ENCODE measurements at regions not wholly inside any gene's neighbourhood (a gene's known extent, or its start where the extent isn't known, plus 50 kb on each side); places are given as distances from the start of the nearest gene placed in this dataset.

DNA sequence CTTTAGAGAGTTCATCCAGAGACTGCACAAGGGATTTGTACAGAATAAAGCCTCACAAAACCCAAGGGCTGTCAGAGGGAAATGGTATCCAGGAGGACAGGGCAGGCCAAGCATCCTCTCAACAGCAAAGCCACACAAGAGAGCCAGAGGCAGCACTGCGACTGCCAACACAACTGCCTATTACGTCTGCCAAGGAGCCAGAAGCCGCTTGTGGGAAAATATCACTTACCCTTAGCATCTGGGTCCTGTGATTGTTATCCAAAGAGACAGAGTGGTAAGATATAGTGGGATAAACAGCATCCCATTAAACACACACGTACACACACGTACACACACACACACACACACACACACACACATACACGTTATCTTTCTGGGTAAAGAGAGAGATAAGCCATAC is 618.3 kb upstream of the AGTR1 start:
- TF ChIP-seq, protein P1, sequence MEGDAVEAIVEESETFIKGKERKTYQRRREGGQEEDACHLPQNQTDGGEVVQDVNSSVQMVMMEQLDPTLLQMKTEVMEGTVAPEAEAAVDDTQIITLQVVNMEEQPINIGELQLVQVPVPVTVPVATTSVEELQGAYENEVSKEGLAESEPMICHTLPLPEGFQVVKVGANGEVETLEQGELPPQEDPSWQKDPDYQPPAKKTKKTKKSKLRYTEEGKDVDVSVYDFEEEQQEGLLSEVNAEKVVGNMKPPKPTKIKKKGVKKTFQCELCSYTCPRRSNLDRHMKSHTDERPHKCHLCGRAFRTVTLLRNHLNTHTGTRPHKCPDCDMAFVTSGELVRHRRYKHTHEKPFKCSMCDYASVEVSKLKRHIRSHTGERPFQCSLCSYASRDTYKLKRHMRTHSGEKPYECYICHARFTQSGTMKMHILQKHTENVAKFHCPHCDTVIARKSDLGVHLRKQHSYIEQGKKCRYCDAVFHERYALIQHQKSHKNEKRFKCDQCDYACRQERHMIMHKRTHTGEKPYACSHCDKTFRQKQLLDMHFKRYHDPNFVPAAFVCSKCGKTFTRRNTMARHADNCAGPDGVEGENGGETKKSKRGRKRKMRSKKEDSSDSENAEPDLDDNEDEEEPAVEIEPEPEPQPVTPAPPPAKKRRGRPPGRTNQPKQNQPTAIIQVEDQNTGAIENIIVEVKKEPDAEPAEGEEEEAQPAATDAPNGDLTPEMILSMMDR (conservative IDR thresholded peaks at IDR 0.05; ENCODE audit: low read depth in 2 of 2): no peak
- no peak for TF ChIP-seq POLR2AphosphoS5 (IDR thresholded peaks at IDR 0.05; ENCODE audit: low read depth)
- no peak for TF ChIP-seq CREB1 (CRISPR knock-in tag; IDR thresholded peaks at IDR 0.05; ENCODE audit: low read depth)
- no peak for TF ChIP-seq EZH2 (IDR thresholded peaks at IDR 0.05; ENCODE audit: low read depth, unreplicated experiment)
- no peak for TF ChIP-seq STAT1 (IDR thresholded peaks at IDR 0.05; ENCODE audit: unreplicated experiment)
- TF ChIP-seq, protein P2, sequence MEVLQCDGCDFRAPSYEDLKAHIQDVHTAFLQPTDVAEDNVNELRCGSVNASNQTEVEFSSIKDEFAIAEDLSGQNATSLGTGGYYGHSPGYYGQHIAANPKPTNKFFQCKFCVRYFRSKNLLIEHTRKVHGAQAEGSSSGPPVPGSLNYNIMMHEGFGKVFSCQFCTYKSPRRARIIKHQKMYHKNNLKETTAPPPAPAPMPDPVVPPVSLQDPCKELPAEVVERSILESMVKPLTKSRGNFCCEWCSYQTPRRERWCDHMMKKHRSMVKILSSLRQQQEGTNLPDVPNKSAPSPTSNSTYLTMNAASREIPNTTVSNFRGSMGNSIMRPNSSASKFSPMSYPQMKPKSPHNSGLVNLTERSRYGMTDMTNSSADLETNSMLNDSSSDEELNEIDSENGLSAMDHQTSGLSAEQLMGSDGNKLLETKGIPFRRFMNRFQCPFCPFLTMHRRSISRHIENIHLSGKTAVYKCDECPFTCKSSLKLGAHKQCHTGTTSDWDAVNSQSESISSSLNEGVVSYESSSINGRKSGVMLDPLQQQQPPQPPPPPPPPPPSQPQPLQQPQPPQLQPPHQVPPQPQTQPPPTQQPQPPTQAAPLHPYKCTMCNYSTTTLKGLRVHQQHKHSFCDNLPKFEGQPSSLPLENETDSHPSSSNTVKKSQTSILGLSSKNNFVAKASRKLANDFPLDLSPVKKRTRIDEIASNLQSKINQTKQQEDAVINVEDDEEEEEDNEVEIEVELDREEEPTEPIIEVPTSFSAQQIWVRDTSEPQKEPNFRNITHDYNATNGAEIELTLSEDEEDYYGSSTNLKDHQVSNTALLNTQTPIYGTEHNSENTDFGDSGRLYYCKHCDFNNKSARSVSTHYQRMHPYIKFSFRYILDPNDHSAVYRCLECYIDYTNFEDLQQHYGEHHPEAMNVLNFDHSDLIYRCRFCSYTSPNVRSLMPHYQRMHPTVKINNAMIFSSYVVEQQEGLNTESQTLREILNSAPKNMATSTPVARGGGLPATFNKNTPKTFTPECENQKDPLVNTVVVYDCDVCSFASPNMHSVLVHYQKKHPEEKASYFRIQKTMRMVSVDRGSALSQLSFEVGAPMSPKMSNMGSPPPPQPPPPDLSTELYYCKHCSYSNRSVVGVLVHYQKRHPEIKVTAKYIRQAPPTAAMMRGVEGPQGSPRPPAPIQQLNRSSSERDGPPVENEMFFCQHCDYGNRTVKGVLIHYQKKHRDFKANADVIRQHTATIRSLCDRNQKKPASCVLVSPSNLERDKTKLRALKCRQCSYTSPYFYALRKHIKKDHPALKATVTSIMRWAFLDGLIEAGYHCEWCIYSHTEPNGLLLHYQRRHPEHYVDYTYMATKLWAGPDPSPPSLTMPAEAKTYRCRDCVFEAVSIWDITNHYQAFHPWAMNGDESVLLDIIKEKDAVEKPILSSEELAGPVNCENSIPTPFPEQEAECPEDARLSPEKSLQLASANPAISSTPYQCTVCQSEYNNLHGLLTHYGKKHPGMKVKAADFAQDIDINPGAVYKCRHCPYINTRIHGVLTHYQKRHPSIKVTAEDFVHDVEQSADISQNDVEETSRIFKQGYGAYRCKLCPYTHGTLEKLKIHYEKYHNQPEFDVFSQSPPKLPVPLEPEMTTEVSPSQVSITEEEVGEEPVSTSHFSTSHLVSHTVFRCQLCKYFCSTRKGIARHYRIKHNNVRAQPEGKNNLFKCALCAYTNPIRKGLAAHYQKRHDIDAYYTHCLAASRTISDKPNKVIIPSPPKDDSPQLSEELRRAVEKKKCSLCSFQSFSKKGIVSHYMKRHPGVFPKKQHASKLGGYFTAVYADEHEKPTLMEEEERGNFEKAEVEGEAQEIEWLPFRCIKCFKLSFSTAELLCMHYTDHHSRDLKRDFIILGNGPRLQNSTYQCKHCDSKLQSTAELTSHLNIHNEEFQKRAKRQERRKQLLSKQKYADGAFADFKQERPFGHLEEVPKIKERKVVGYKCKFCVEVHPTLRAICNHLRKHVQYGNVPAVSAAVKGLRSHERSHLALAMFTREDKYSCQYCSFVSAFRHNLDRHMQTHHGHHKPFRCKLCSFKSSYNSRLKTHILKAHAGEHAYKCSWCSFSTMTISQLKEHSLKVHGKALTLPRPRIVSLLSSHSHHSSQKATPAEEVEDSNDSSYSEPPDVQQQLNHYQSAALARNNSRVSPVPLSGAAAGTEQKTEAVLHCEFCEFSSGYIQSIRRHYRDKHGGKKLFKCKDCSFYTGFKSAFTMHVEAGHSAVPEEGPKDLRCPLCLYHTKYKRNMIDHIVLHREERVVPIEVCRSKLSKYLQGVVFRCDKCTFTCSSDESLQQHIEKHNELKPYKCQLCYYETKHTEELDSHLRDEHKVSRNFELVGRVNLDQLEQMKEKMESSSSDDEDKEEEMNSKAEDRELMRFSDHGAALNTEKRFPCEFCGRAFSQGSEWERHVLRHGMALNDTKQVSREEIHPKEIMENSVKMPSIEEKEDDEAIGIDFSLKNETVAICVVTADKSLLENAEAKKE (CRISPR knock-in tag; IDR thresholded peaks at IDR 0.05): no peak
- TF ChIP-seq, protein P3, sequence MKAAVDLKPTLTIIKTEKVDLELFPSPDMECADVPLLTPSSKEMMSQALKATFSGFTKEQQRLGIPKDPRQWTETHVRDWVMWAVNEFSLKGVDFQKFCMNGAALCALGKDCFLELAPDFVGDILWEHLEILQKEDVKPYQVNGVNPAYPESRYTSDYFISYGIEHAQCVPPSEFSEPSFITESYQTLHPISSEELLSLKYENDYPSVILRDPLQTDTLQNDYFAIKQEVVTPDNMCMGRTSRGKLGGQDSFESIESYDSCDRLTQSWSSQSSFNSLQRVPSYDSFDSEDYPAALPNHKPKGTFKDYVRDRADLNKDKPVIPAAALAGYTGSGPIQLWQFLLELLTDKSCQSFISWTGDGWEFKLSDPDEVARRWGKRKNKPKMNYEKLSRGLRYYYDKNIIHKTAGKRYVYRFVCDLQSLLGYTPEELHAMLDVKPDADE (IDR thresholded peaks at IDR 0.05): no peak
- no peak for TF ChIP-seq ZNF114 (CRISPR knock-in tag; IDR thresholded peaks at IDR 0.05)
- no peak for TF ChIP-seq ZNF331 (CRISPR knock-in tag; IDR thresholded peaks at IDR 0.05; ENCODE audit: low read depth)
- TF ChIP-seq, protein P4, sequence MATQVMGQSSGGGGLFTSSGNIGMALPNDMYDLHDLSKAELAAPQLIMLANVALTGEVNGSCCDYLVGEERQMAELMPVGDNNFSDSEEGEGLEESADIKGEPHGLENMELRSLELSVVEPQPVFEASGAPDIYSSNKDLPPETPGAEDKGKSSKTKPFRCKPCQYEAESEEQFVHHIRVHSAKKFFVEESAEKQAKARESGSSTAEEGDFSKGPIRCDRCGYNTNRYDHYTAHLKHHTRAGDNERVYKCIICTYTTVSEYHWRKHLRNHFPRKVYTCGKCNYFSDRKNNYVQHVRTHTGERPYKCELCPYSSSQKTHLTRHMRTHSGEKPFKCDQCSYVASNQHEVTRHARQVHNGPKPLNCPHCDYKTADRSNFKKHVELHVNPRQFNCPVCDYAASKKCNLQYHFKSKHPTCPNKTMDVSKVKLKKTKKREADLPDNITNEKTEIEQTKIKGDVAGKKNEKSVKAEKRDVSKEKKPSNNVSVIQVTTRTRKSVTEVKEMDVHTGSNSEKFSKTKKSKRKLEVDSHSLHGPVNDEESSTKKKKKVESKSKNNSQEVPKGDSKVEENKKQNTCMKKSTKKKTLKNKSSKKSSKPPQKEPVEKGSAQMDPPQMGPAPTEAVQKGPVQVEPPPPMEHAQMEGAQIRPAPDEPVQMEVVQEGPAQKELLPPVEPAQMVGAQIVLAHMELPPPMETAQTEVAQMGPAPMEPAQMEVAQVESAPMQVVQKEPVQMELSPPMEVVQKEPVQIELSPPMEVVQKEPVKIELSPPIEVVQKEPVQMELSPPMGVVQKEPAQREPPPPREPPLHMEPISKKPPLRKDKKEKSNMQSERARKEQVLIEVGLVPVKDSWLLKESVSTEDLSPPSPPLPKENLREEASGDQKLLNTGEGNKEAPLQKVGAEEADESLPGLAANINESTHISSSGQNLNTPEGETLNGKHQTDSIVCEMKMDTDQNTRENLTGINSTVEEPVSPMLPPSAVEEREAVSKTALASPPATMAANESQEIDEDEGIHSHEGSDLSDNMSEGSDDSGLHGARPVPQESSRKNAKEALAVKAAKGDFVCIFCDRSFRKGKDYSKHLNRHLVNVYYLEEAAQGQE (IDR thresholded peaks at IDR 0.05; ENCODE audit: unreplicated experiment): no peak
- TF ChIP-seq EZH2phosphoT487 (IDR thresholded peaks at IDR 0.05; ENCODE audit: unreplicated experiment): no peak
- no peak for TF ChIP-seq NANOG (IDR thresholded peaks at IDR 0.05; ENCODE audit: borderline replicate concordance)
- no peak for TF ChIP-seq JUNB (IDR thresholded peaks at IDR 0.05; ENCODE audit: unreplicated experiment)
- Mint-ChIP-seq H3K36me3 (ENCODE audit: low read depth) (no peaks in the 10 kb centered on the region), H3K27ac (no peak overlapping the region), H3K4me3 (no peak overlapping the region), H3K4me1 (peaks cover 4% of the 10 kb centered on the region; the same call in 1 of the 3 replicates), H3K27me3 (ENCODE audit: insufficient read depth, low read depth, poor library complexity) (no peaks in the 10 kb centered on the region), H3K9me3 (no peaks in the 10 kb centered on the region)
- no peak overlapping the region for H3K4me2 ChIP-seq
- ATAC-seq (no peak), DNase-seq (ENCODE audit: low spot score) (peak; percentile 28)
- H3K4me3 ChIP-seq: no peak overlapping the region
- H3K27ac ChIP-seq (ENCODE audit: low read depth): no peak overlapping the region
- H3K4me1 ChIP-seq (ENCODE audit: insufficient read depth): no peaks in the 10 kb centered on the region
- H3K9me2 ChIP-seq (ENCODE audit: insufficient read depth): no peaks in the 10 kb centered on the region
- H2AFZ ChIP-seq: peak overlapping the region; percentile 39; the same call in 1 of the 2 replicates
- no peaks in the 10 kb centered on the region for H4K20me1 ChIP-seq (replicated peaks; ENCODE audit: insufficient read depth)
- no peaks in the 10 kb centered on the region for H3F3A ChIP-seq (replicated peaks; ENCODE audit: low read depth)
- no peaks in the 10 kb centered on the region for H3K36me3 ChIP-seq (ENCODE audit: insufficient read depth)
- no peaks in the 10 kb centered on the region for H3K27me3 ChIP-seq (ENCODE audit: insufficient read depth)
- no peaks in the 10 kb centered on the region for H3K79me2 ChIP-seq (replicated peaks; ENCODE audit: insufficient read depth)

Data from GM23338 (cell line).